ENCODE measurements at regions not wholly inside any gene's neighbourhood (a gene's known extent, or its start where the extent isn't known, plus 50 kb on each side); places are given as distances from the start of the nearest gene placed in this dataset.

DNA sequence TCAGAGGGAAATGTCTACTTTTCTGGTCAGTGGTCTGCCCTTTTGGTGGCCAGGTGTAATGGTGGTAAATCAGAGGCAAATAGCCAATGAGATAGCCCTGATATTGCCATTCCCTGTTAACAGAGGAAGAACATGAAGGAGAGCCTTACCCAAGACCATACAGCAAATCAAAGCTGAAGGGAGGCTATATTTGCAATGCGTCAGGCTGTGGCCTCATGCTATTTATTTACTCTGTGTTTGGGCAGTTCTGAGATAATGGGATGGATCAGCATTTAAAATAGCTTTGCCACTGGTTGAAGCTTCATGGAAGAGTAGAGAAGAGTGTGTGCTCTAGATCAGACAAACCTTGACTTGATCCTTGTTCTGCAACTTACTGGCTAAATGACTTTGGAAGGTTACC lies 73.3 kb upstream of the MAML3 start:
- H3K27me3 ChIP-seq (ENCODE audit: control insufficient read depth, insufficient read depth, low read length), result no peaks in the 10 kb centered on the region
- no peak for TF ChIP-seq EZH2 (IDR thresholded peaks at IDR 0.05; ENCODE audit: low read length, missing control alignments)
- TF ChIP-seq, protein P1, sequence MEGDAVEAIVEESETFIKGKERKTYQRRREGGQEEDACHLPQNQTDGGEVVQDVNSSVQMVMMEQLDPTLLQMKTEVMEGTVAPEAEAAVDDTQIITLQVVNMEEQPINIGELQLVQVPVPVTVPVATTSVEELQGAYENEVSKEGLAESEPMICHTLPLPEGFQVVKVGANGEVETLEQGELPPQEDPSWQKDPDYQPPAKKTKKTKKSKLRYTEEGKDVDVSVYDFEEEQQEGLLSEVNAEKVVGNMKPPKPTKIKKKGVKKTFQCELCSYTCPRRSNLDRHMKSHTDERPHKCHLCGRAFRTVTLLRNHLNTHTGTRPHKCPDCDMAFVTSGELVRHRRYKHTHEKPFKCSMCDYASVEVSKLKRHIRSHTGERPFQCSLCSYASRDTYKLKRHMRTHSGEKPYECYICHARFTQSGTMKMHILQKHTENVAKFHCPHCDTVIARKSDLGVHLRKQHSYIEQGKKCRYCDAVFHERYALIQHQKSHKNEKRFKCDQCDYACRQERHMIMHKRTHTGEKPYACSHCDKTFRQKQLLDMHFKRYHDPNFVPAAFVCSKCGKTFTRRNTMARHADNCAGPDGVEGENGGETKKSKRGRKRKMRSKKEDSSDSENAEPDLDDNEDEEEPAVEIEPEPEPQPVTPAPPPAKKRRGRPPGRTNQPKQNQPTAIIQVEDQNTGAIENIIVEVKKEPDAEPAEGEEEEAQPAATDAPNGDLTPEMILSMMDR (conservative IDR thresholded peaks at IDR 0.05 in 1 of 2, IDR thresholded peaks at IDR 0.05 in 1 of 2; ENCODE audit: low read depth in 1 of 2, low read length in 2 of 2), result no peak
- H3K27ac ChIP-seq (ENCODE audit: insufficient read depth, low read length), result no peak overlapping the region
- no peak overlapping the region for H3K9ac ChIP-seq (ENCODE audit: insufficient read depth, low read length)
- DNase-seq (ENCODE audit: low read depth in 2 of 2), result no peak
- no peak overlapping the region for H2AFZ ChIP-seq (ENCODE audit: low read length)
- no peaks in the 10 kb centered on the region for H3K79me2 ChIP-seq (ENCODE audit: control insufficient read depth, insufficient read depth, low read length)
- H4K20me1 ChIP-seq (ENCODE audit: control insufficient read depth, extremely low read depth, insufficient read depth, low read length), result no peaks in the 10 kb centered on the region
- no peaks in the 10 kb centered on the region for H3K9me3 ChIP-seq (ENCODE audit: control insufficient read depth, insufficient read depth, low read depth, low read length)
- H3K4me1 ChIP-seq (ENCODE audit: control insufficient read depth, extremely low read depth, insufficient read depth, low read length), result no peaks in the 10 kb centered on the region
- H3K36me3 ChIP-seq (ENCODE audit: control insufficient read depth, insufficient read depth, low read length), result no peaks in the 10 kb centered on the region
- H3K4me3 ChIP-seq (replicated peaks in 1 of 4; ENCODE audit: control extremely low read depth in 1 of 4, insufficient read depth in 1 of 4, low read depth in 3 of 4, low read length in 4 of 4), result no peak overlapping the region
- H3K4me2 ChIP-seq (ENCODE audit: extremely low read depth, insufficient read depth, low read length), result no peak overlapping the region

DNA sequence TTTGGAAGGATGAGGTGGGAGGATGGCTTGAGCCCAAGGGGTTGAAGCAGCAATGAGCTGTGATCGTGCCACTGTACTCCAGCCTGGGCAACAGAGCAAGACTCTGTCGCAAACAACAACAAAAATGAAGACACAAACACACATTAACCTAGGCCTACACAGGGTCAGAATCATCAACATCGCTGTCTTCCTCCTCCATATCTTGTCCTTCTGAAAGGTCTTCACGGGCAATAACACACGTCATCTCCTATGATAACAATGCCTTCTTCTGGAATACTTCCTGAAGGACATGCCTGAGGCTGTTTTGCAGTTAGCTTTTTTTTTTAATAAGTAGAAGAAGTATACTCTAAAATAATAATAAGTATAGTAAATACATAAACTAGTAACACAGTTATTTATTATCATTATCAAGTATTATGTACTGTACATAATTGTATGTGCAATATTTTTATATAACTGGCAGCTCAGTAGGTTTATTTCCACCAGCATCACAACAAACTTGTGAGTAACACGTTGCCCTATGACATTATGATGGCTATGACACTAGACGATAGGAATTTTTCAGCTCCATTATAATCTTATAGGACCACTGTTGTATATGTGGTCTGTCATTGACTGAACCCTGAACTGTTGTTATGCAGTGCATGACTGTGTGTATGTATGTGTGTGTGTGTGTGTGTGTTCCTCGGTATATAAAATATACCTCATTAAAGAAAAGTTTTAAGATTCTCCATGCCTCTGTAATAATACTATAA lies 69.2 kb upstream of the MAML3 start:
- Histone ChIP-seq H3K79me2 (ENCODE audit: control insufficient read depth, insufficient read depth, low read length) (no peaks in the 10 kb centered on the region), H3K36me3 (ENCODE audit: control insufficient read depth, insufficient read depth, low read length) (no peaks in the 10 kb centered on the region), H3K9me3 (ENCODE audit: control insufficient read depth, insufficient read depth, low read depth, low read length) (no peaks in the 10 kb centered on the region), H3K4me2 (ENCODE audit: extremely low read depth, insufficient read depth, low read length) (no peak overlapping the region), H3K4me3 (replicated peaks in 1 of 4; ENCODE audit: control extremely low read depth in 1 of 4, insufficient read depth in 1 of 4, low read depth in 3 of 4, low read length in 4 of 4) (no peak overlapping the region), H3K27ac (ENCODE audit: insufficient read depth, low read length) (no peak overlapping the region), H3K4me1 (ENCODE audit: control insufficient read depth, extremely low read depth, insufficient read depth, low read length) (no peaks in the 10 kb centered on the region), H4K20me1 (ENCODE audit: control insufficient read depth, extremely low read depth, insufficient read depth, low read length) (no peaks in the 10 kb centered on the region), H3K27me3 (ENCODE audit: control insufficient read depth, insufficient read depth, low read length) (no peaks in the 10 kb centered on the region), H3K9ac (ENCODE audit: insufficient read depth, low read length) (no peak overlapping the region), H2AFZ (ENCODE audit: low read length) (no peak overlapping the region)
- TF ChIP-seq, protein P1 (conservative IDR thresholded peaks at IDR 0.05 in 1 of 2, IDR thresholded peaks at IDR 0.05 in 1 of 2; ENCODE audit: low read depth in 1 of 2, low read length in 2 of 2), result no peak
- no peak for TF ChIP-seq EZH2 (IDR thresholded peaks at IDR 0.05; ENCODE audit: low read length, missing control alignments)
- DNase-seq (ENCODE audit: low read depth in 2 of 2), result peak; percentile 60 to 61

DNA sequence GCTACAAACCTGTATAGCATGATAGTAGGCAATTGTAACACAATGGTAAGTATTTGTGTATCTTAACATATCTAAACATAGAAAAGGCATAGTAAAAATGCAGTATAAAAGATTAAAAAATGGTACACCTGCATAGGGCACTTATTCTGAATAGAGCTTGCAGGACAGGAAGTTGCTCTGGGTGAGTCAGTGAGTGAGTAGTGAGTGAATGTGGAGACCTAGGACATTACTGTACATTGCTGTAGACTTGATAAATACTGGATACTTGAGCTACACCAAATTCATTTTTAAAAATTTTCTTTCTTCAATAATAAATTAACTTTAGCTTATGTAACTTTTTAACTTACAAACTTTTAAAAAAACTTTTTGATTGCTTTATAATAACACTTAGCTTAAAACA lies 68.2 kb upstream of the MAML3 start:
- Histone ChIP-seq H3K27me3 (ENCODE audit: control insufficient read depth, insufficient read depth, low read length) (no peaks in the 10 kb centered on the region), H2AFZ (ENCODE audit: low read length) (no peak overlapping the region), H3K4me1 (ENCODE audit: control insufficient read depth, extremely low read depth, insufficient read depth, low read length) (no peaks in the 10 kb centered on the region), H4K20me1 (ENCODE audit: control insufficient read depth, extremely low read depth, insufficient read depth, low read length) (no peaks in the 10 kb centered on the region), H3K36me3 (ENCODE audit: control insufficient read depth, insufficient read depth, low read length) (no peaks in the 10 kb centered on the region), H3K27ac (ENCODE audit: insufficient read depth, low read length) (no peak overlapping the region), H3K9ac (ENCODE audit: insufficient read depth, low read length) (no peak overlapping the region), H3K79me2 (ENCODE audit: control insufficient read depth, insufficient read depth, low read length) (no peaks in the 10 kb centered on the region), H3K4me2 (ENCODE audit: extremely low read depth, insufficient read depth, low read length) (no peak overlapping the region), H3K4me3 (replicated peaks in 1 of 4; ENCODE audit: control extremely low read depth in 1 of 4, insufficient read depth in 1 of 4, low read depth in 3 of 4, low read length in 4 of 4) (no peak overlapping the region), H3K9me3 (ENCODE audit: control insufficient read depth, insufficient read depth, low read depth, low read length) (no peaks in the 10 kb centered on the region)
- peak; percentile 26 to 52 for DNase-seq (ENCODE audit: low read depth in 2 of 2)
- TF ChIP-seq EZH2 (IDR thresholded peaks at IDR 0.05; ENCODE audit: low read length, missing control alignments), result no peak
- TF ChIP-seq, protein P1 (conservative IDR thresholded peaks at IDR 0.05 in 1 of 2, IDR thresholded peaks at IDR 0.05 in 1 of 2; ENCODE audit: low read depth in 1 of 2, low read length in 2 of 2), result no peak

All from fibroblast of lung (primary cell).